Right renal cortex interstitium (tissue), 3 donors: ENCODE measurements at regions not wholly inside any gene's neighbourhood (a gene's known extent, or its start where the extent isn't known, plus 50 kb on each side); places are given as distances from the start of the nearest gene placed in this dataset.
"Not testable (repeated sequence)": the region's sequence is repeated elsewhere in the genome, so short reads cannot be mapped to it uniquely, and the experiment has no call there.

Experiments used
- DNase-seq, 3 donors: peaks; one replicate each; pipeline ENCODE4 v3.0.0-alpha.2; 2013; ENCODE audit warnings: low read depth in 3 of 3, low spot score in 2 of 3

- DNase-seq: no peak
Measured at GRCh38 chr17:52666264-52666663, 507.8 kb upstream of the CA10 start.

GRCh38 chr17:52660692-52661091, 502.2 kb upstream of the CA10 start:
- no peak for DNase-seq

- DNase-seq: no peak
Measured at GRCh38 chr17:52653014-52653413, 494.5 kb upstream of the CA10 start.

GRCh38 chr17:52648995-52649394, 490.5 kb upstream of the CA10 start:
- DNase-seq: peak; percentile 3 to 13 (median 12)

GRCh38 chr17:52647411-52647810, 488.9 kb upstream of the CA10 start:
- DNase-seq: no peak

- DNase-seq: no peak
Measured at GRCh38 chr17:52636443-52636842, 477.9 kb upstream of the CA10 start.

- no peak for DNase-seq
Measured at GRCh38 chr17:52606590-52606989, 448.1 kb upstream of the CA10 start.

GRCh38 chr17:52606098-52606497, 447.6 kb upstream of the CA10 start:
- no peak for DNase-seq

GRCh38 chr17:52604105-52604504, 445.6 kb upstream of the CA10 start:
- DNase-seq: no peak

GRCh38 chr17:52597452-52598215, 439.1 kb upstream of the CA10 start:
- DNase-seq: not testable (repeated sequence)

- no peak for DNase-seq
Measured at GRCh38 chr17:52594516-52594915, 436.0 kb upstream of the CA10 start.

- no peak for DNase-seq
Measured at GRCh38 chr17:52546990-52547389, 388.5 kb upstream of the CA10 start.

- no peak for DNase-seq
Measured at GRCh38 chr17:52546493-52546892, 388.0 kb upstream of the CA10 start.

GRCh38 chr17:52537421-52537820, 378.9 kb upstream of the CA10 start:
- no peak for DNase-seq

- no peak for DNase-seq
Measured at GRCh38 chr17:52536489-52536888, 378.0 kb upstream of the CA10 start.

- no peak for DNase-seq
Measured at GRCh38 chr17:52532373-52532772, 373.9 kb upstream of the CA10 start.

GRCh38 chr17:52524096-52524637, 365.7 kb upstream of the CA10 start:
- DNase-seq: no peak

GRCh38 chr17:52517176-52517575, 358.7 kb upstream of the CA10 start:
- DNase-seq: no peak

GRCh38 chr17:52515927-52516326, 357.4 kb upstream of the CA10 start:
- DNase-seq: no peak

GRCh38 chr17:52505601-52506000, 347.1 kb upstream of the CA10 start:
- DNase-seq: no peak

- no peak for DNase-seq
Measured at GRCh38 chr17:52504081-52504480, 345.6 kb upstream of the CA10 start.

- no peak for DNase-seq
Measured at GRCh38 chr17:52495646-52496045, 337.1 kb upstream of the CA10 start.

- no peak for DNase-seq
Measured at GRCh38 chr17:52482271-52482670, 323.8 kb upstream of the CA10 start.
